Osteocyte (in vitro differentiated cells): ENCODE measurements at regions not wholly inside any gene's neighbourhood (a gene's known extent, or its start where the extent isn't known, plus 50 kb on each side); places are given as distances from the start of the nearest gene placed in this dataset.
A peak's percentile ranks its signal among the peaks of the same experiment; 100 is the strongest.

Source experiments
- DNase-seq: peaks from one replicate; pipeline ENCODE4 v3.0.0; 2021; ENCODE audit warnings: mixed read lengths; ENCODE audit not compliant: unreplicated experiment; ENCODE audit errors: extremely low spot score
- H3K27ac Mint-ChIP-seq: one replicate; pipeline ENCODE4 v1.8.0; 2021; ENCODE audit warnings: mild to moderate bottlenecking, mixed read lengths; ENCODE audit not compliant: unreplicated experiment
- H3K27me3 Mint-ChIP-seq: one replicate; pipeline ENCODE4 v1.8.0; 2021; ENCODE audit warnings: mixed read lengths; ENCODE audit not compliant: unreplicated experiment
- H3K36me3 Mint-ChIP-seq: one replicate; pipeline ENCODE4 v1.8.0; 2021; ENCODE audit warnings: mixed read lengths; ENCODE audit not compliant: unreplicated experiment
- H3K4me1 Mint-ChIP-seq: one replicate; pipeline ENCODE4 v1.8.0; 2021; ENCODE audit warnings: mixed read lengths; ENCODE audit not compliant: unreplicated experiment
- H3K4me3 Mint-ChIP-seq: one replicate; pipeline ENCODE4 v1.8.0; 2021; ENCODE audit warnings: mild to moderate bottlenecking, moderate library complexity, mixed read lengths; ENCODE audit not compliant: unreplicated experiment
- H3K9me3 Mint-ChIP-seq: one replicate; pipeline ENCODE4 v1.8.0; 2021; ENCODE audit warnings: mixed read lengths; ENCODE audit not compliant: unreplicated experiment
- CTCF ChIP-seq: fragments of 200-600 bp; sonication (generic); IDR thresholded peaks from 2 replicates; pipeline ENCODE4 v1.5.0; 2021; ENCODE audit warnings: antibody characterized with exemption, mild to moderate bottlenecking, moderate library complexity

- H3K27ac Mint-ChIP-seq = no peak overlapping the region
- no peaks in the 10 kb centered on the region for H3K27me3 Mint-ChIP-seq
- no peak for DNase-seq
- no peak overlapping the region for H3K4me3 Mint-ChIP-seq
- no peaks in the 10 kb centered on the region for H3K4me1 Mint-ChIP-seq
- H3K36me3 Mint-ChIP-seq = no peaks in the 10 kb centered on the region
- H3K9me3 Mint-ChIP-seq = peaks cover 8% of the 10 kb centered on the region
- no peak for TF ChIP-seq CTCF
These were observed 57.0 kb upstream of the MSN start for GRCh38 chrX:65610481-65610880.

GRCh38 chrX:65610040-65610439 lies 57.4 kb upstream of the MSN start:
- no peaks in the 10 kb centered on the region for H3K4me1 Mint-ChIP-seq
- no peak overlapping the region for H3K27ac Mint-ChIP-seq
- H3K27me3 Mint-ChIP-seq = no peaks in the 10 kb centered on the region
- no peak for TF ChIP-seq CTCF
- H3K9me3 Mint-ChIP-seq = peaks cover 12% of the 10 kb centered on the region
- no peak for DNase-seq
- no peaks in the 10 kb centered on the region for H3K36me3 Mint-ChIP-seq
- H3K4me3 Mint-ChIP-seq = no peak overlapping the region

GRCh38 chrX:65609237-65609636 lies 58.2 kb upstream of the MSN start:
- peak; percentile 56 for DNase-seq
- H3K4me3 Mint-ChIP-seq = no peak overlapping the region
- peaks cover 16% of the 10 kb centered on the region for H3K9me3 Mint-ChIP-seq
- no peaks in the 10 kb centered on the region for H3K36me3 Mint-ChIP-seq
- no peaks in the 10 kb centered on the region for H3K27me3 Mint-ChIP-seq
- no peaks in the 10 kb centered on the region for H3K4me1 Mint-ChIP-seq
- no peak for TF ChIP-seq CTCF
- H3K27ac Mint-ChIP-seq = no peak overlapping the region

GRCh38 chrX:65608026-65608425 lies 59.4 kb upstream of the MSN start:
- Mint-ChIP-seq H3K36me3 (no peaks in the 10 kb centered on the region), H3K27ac (no peak overlapping the region), H3K27me3 (no peaks in the 10 kb centered on the region), H3K9me3 (peaks cover 11% of the 10 kb centered on the region), H3K4me3 (no peak overlapping the region), H3K4me1 (no peaks in the 10 kb centered on the region)
- DNase-seq = peak; percentile 67
- TF ChIP-seq CTCF = no peak

- no peaks in the 10 kb centered on the region for H3K36me3 Mint-ChIP-seq
- peaks cover 3% of the 10 kb centered on the region for H3K4me1 Mint-ChIP-seq
- H3K27me3 Mint-ChIP-seq = no peaks in the 10 kb centered on the region
- H3K9me3 Mint-ChIP-seq = peaks cover 11% of the 10 kb centered on the region
- no peak overlapping the region for H3K4me3 Mint-ChIP-seq
- H3K27ac Mint-ChIP-seq = no peak overlapping the region
- DNase-seq = peak; percentile 13
- TF ChIP-seq CTCF = no peak
These were observed 60.2 kb upstream of the MSN start for GRCh38 chrX:65607070-65607742.
